ENCODE measurements at regions not wholly inside any gene's neighbourhood (a gene's known extent, or its start where the extent isn't known, plus 50 kb on each side); places are given as distances from the start of the nearest gene placed in this dataset.

GRCh38 chr13:105725887-105726286 lies 809.6 kb downstream of the EFNB2 start:
- Histone ChIP-seq H3K27me3 (replicated peaks; ENCODE audit: control insufficient read depth, insufficient read depth, low read length) (no peaks in the 10 kb centered on the region), H3K4me3 (replicated peaks; ENCODE audit: low read depth, low read length) (no peak overlapping the region), H3K36me3 (ENCODE audit: control insufficient read depth, insufficient read depth, low read length) (no peaks in the 10 kb centered on the region)
- TF ChIP-seq CTCF (IDR thresholded peaks at IDR 0.05; ENCODE audit: insufficient read depth, low read length, poor library complexity, severe bottlenecking): no peak
- no peak for DNase-seq (ENCODE audit: extremely low read depth, insufficient read length)

- no peak for TF ChIP-seq CTCF (IDR thresholded peaks at IDR 0.05; ENCODE audit: insufficient read depth, low read length, poor library complexity, severe bottlenecking)
- no peak for DNase-seq (ENCODE audit: extremely low read depth, insufficient read length)
- Histone ChIP-seq H3K4me3 (replicated peaks; ENCODE audit: low read depth, low read length) (no peak overlapping the region), H3K27me3 (replicated peaks; ENCODE audit: control insufficient read depth, insufficient read depth, low read length) (no peaks in the 10 kb centered on the region), H3K36me3 (ENCODE audit: control insufficient read depth, insufficient read depth, low read length) (no peaks in the 10 kb centered on the region)
Observed at GRCh38 chr13:105721016-105721415, 814.4 kb downstream of the EFNB2 start.

GRCh38 chr13:105719859-105720258 lies 815.6 kb downstream of the EFNB2 start:
- no peak for TF ChIP-seq CTCF (IDR thresholded peaks at IDR 0.05; ENCODE audit: insufficient read depth, low read length, poor library complexity, severe bottlenecking)
- no peaks in the 10 kb centered on the region for H3K36me3 ChIP-seq (ENCODE audit: control insufficient read depth, insufficient read depth, low read length)
- no peaks in the 10 kb centered on the region for H3K27me3 ChIP-seq (replicated peaks; ENCODE audit: control insufficient read depth, insufficient read depth, low read length)
- H3K4me3 ChIP-seq (replicated peaks; ENCODE audit: low read depth, low read length): no peak overlapping the region
- DNase-seq (ENCODE audit: extremely low read depth, insufficient read length): no peak

- H3K4me3 ChIP-seq (replicated peaks; ENCODE audit: low read depth, low read length): no peak overlapping the region
- H3K27me3 ChIP-seq (replicated peaks; ENCODE audit: control insufficient read depth, insufficient read depth, low read length): no peaks in the 10 kb centered on the region
- no peak for DNase-seq (ENCODE audit: extremely low read depth, insufficient read length)
- no peak for TF ChIP-seq CTCF (IDR thresholded peaks at IDR 0.05; ENCODE audit: insufficient read depth, low read length, poor library complexity, severe bottlenecking)
- no peaks in the 10 kb centered on the region for H3K36me3 ChIP-seq (ENCODE audit: control insufficient read depth, insufficient read depth, low read length)
Observed at GRCh38 chr13:105709181-105709580, 826.3 kb downstream of the EFNB2 start.

GRCh38 chr13:105703843-105704242 lies 831.6 kb downstream of the EFNB2 start:
- TF ChIP-seq CTCF (IDR thresholded peaks at IDR 0.05; ENCODE audit: insufficient read depth, low read length, poor library complexity, severe bottlenecking): no peak
- no peaks in the 10 kb centered on the region for H3K27me3 ChIP-seq (replicated peaks; ENCODE audit: control insufficient read depth, insufficient read depth, low read length)
- DNase-seq (ENCODE audit: extremely low read depth, insufficient read length): no peak
- H3K4me3 ChIP-seq (replicated peaks; ENCODE audit: low read depth, low read length): no peak overlapping the region
- no peaks in the 10 kb centered on the region for H3K36me3 ChIP-seq (ENCODE audit: control insufficient read depth, insufficient read depth, low read length)

- Histone ChIP-seq H3K4me3 (replicated peaks; ENCODE audit: low read depth, low read length) (no peak overlapping the region), H3K27me3 (replicated peaks; ENCODE audit: control insufficient read depth, insufficient read depth, low read length) (no peaks in the 10 kb centered on the region), H3K36me3 (ENCODE audit: control insufficient read depth, insufficient read depth, low read length) (no peaks in the 10 kb centered on the region)
- no peak for TF ChIP-seq CTCF (IDR thresholded peaks at IDR 0.05; ENCODE audit: insufficient read depth, low read length, poor library complexity, severe bottlenecking)
- DNase-seq (ENCODE audit: extremely low read depth, insufficient read length): no peak
Observed at GRCh38 chr13:105702441-105702840, 833.0 kb downstream of the EFNB2 start.
